HCT116 (cell line): ENCODE measurements at regions not wholly inside any gene's neighbourhood (a gene's known extent, or its start where the extent isn't known, plus 50 kb on each side); places are given as distances from the start of the nearest gene placed in this dataset.

Source experiments
- ATAC-seq: fragments of 200-7000 bp; cut with Tn5 transposase; 2 replicates; pipeline ENCODE4 v1.9.1; 2020; ENCODE audit warnings: mild to moderate bottlenecking, moderate library complexity
- BruUV-seq: library from RNA; stranded (reverse); fragments of 400-500 nt; replicated peaks from 2 replicates; lab custom pipeline; 2021; lab: Mats Ljungman, UMichigan
- CTCF ChIA-PET: fragments of 300-600 bp; sonication (Branson Sonifier 250); formaldehyde crosslinking; loops from one replicate; lab custom pipeline; 2021; ENCODE audit warnings: antibody characterized with exemption; lab: Charles Lee
- POLR2A ChIA-PET: fragments of 300-600, 350-600 bp; sonication (Branson Sonifier 250); formaldehyde crosslinking; loops from one replicate; lab custom pipeline; 2021; ENCODE audit warnings: antibody characterized with exemption; lab: Charles Lee
- RAD21 ChIA-PET, 2 experiments: fragments of 300-600 bp; sonication (Branson Sonifier 250); formaldehyde crosslinking; loops; one replicate each; lab custom pipeline; 2023; ENCODE audit warnings: low total read pairs in 2 of 2; ENCODE audit not compliant: uncharacterized antibody in 2 of 2, unreplicated experiment in 2 of 2, low non-redundant PET in 1 of 2; lab: Charles Lee
- DNase-seq: peaks from one replicate; pipeline ENCODE4 v3.0.0-alpha.2; 2010; ENCODE audit warnings: low read depth, low spot score
- H2AFZ ChIP-seq: fragments of 200-600 bp; shearing (Covaris generic), sonication (generic); 2 replicates; pipeline ENCODE4 v1.6.1; 2017; ENCODE audit warnings: low read depth, mixed run types, mixed read lengths, antibody characterized with exemption, low read length; ENCODE audit not compliant: poor library complexity, severe bottlenecking
- H3K27ac ChIP-seq: 2 replicates; pipeline ENCODE4 v1.5.1; 2012; ENCODE audit warnings: low read depth, low read length
- H3K27me3 ChIP-seq: fragments of 200-600 bp; sonication (generic); 2 replicates; pipeline ENCODE4 v1.6.1; 2016; ENCODE audit warnings: mixed run types, low read length, mixed read lengths; ENCODE audit not compliant: insufficient read depth
- H3K36me3 ChIP-seq, 2 experiments: fragments of 200-500 bp in 1 of 2; fragments of 200-600 bp in 1 of 2; sonication (Bioruptor generic) in 1 of 2; sonication (generic) in 1 of 2; 2 replicates each; pipeline versions ENCODE4 v1.5.1 to v1.6.1; 2014 to 2016; ENCODE audit warnings: low read length in 2 of 2, inconsistent platforms in 1 of 2, mixed read lengths in 1 of 2, mixed run types in 1 of 2; ENCODE audit not compliant: insufficient read depth in 2 of 2, control insufficient read depth in 1 of 2
- H3K4me1 ChIP-seq, 2 experiments: fragments of 200-600 bp in 1 of 2; sonication (generic) in 1 of 2; 2 replicates each; pipeline versions ENCODE4 v1.5.1 to v1.6.1; 2012 to 2017; ENCODE audit warnings: low read length in 2 of 2, inconsistent platforms in 1 of 2, mild to moderate bottlenecking in 1 of 2, mixed read lengths in 1 of 2, mixed run types in 1 of 2, moderate library complexity in 1 of 2; ENCODE audit not compliant: insufficient read depth in 2 of 2, control insufficient read depth in 1 of 2
- H3K4me2 ChIP-seq: fragments of 200-600 bp; sonication (generic); 2 replicates; pipeline ENCODE4 v1.6.1; 2017; ENCODE audit warnings: mixed run types, low read length, mixed read lengths
- H3K4me3 ChIP-seq, 2 experiments: fragments of 200-600 bp in 1 of 2; sonication (generic) in 1 of 2; replicated peaks in 1 of 2; 2 replicates each; pipeline ENCODE4 v1.5.1; 2011 to 2016; ENCODE audit warnings: low read length in 2 of 2, control low read depth in 1 of 2, low read depth in 1 of 2, mild to moderate bottlenecking in 1 of 2, mixed read lengths in 1 of 2, mixed run types in 1 of 2
- H3K79me2 ChIP-seq: fragments of 200-600 bp; sonication (generic); 2 replicates; pipeline ENCODE4 v1.6.1; 2017; ENCODE audit warnings: mild to moderate bottlenecking, mixed run types, low read length, moderate library complexity, mixed read lengths; ENCODE audit not compliant: insufficient read depth
- H3K9ac ChIP-seq: fragments of 200-600 bp; sonication (generic); 2 replicates; pipeline ENCODE4 v1.6.1; 2016; ENCODE audit warnings: low read length, mixed read lengths
- H3K9me2 ChIP-seq: fragments of 200-600 bp; sonication (generic), shearing (Covaris generic); 2 replicates; pipeline ENCODE4 v1.6.1; 2017; ENCODE audit warnings: mixed run types, mild to moderate bottlenecking, moderate library complexity; ENCODE audit not compliant: insufficient read depth
- H3K9me3 ChIP-seq, 2 experiments: fragments of 200-500 bp in 1 of 2; fragments of 200-600 bp in 1 of 2; sonication (Bioruptor generic) in 1 of 2; sonication (generic) in 1 of 2; 2 replicates each; pipeline ENCODE4 v1.6.1; 2014 to 2017; ENCODE audit warnings: low read length in 2 of 2, mixed read lengths in 2 of 2, inconsistent platforms in 1 of 2, low read depth in 1 of 2, mild to moderate bottlenecking in 1 of 2, mixed run types in 1 of 2, moderate library complexity in 1 of 2; ENCODE audit not compliant: control insufficient read depth in 1 of 2, insufficient read depth in 1 of 2
- H4K20me1 ChIP-seq: fragments of 200-600 bp; sonication (generic), shearing (Covaris generic); 2 replicates; pipeline ENCODE4 v1.6.1; 2017; ENCODE audit warnings: mixed run types, mild to moderate bottlenecking, moderate library complexity; ENCODE audit not compliant: insufficient read depth
- CBX3 ChIP-seq: IDR thresholded peaks from 2 replicates; pipeline ENCODE4 v1.6.1; 2012; ENCODE audit warnings: low read depth
- CEBPB ChIP-seq: IDR thresholded peaks from 2 replicates; pipeline ENCODE4 v1.6.1; 2012; ENCODE audit warnings: low read depth
- EGR1 ChIP-seq: IDR thresholded peaks from 2 replicates; pipeline ENCODE4 v1.6.1; 2012; ENCODE audit warnings: low read depth
- EZH2 ChIP-seq: fragments of 200-600 bp; sonication (generic); IDR thresholded peaks from 2 replicates; pipeline ENCODE4 v1.6.1; 2017; ENCODE audit warnings: antibody characterized with exemption, mixed run types
- JUND ChIP-seq: IDR thresholded peaks from 2 replicates; pipeline ENCODE4 v1.6.1; 2012
- MAX ChIP-seq: IDR thresholded peaks from 2 replicates; pipeline ENCODE4 v1.6.1; 2012
- RAD21 ChIP-seq: IDR thresholded peaks from 2 replicates; pipeline ENCODE4 v1.6.1; 2012; ENCODE audit warnings: low read depth, mild to moderate bottlenecking
- REST ChIP-seq: IDR thresholded peaks from 2 replicates; pipeline ENCODE4 v1.6.1; 2012; ENCODE audit warnings: low read depth
- SIN3A ChIP-seq: IDR thresholded peaks from 2 replicates; pipeline ENCODE4 v1.6.1; 2012; ENCODE audit warnings: low read depth
- SRF ChIP-seq: IDR thresholded peaks from 2 replicates; pipeline ENCODE4 v1.6.1; 2012; ENCODE audit warnings: low read depth
- TCF7L2 ChIP-seq: IDR thresholded peaks from 2 replicates; pipeline ENCODE4 v1.7.0; 2011; ENCODE audit warnings: borderline replicate concordance, inconsistent platforms; ENCODE audit not compliant: insufficient read depth, insufficient read length; ENCODE audit errors: extremely low read depth
- YY1 ChIP-seq: IDR thresholded peaks from 2 replicates; pipeline ENCODE4 v1.6.1; 2011; ENCODE audit warnings: low read length, low read depth, moderate library complexity, mild to moderate bottlenecking; ENCODE audit not compliant: insufficient replicate concordance; ENCODE audit errors: extremely low read depth
- ZBTB33 ChIP-seq: IDR thresholded peaks from 2 replicates; pipeline ENCODE4 v1.6.1; 2011; ENCODE audit warnings: mild to moderate bottlenecking, low read length, moderate library complexity; ENCODE audit not compliant: insufficient replicate concordance; ENCODE audit errors: extremely low read depth
- ZFX ChIP-seq: fragments of 450-650 bp; IDR thresholded peaks from 2 replicates; pipeline ENCODE4 v1.6.1; 2017
- ZNF274 ChIP-seq: fragments of 200-500 bp; sonication (Bioruptor generic); IDR thresholded peaks from 2 replicates; pipeline ENCODE4 v1.6.1; 2014; ENCODE audit warnings: mild to moderate bottlenecking, low read depth, low read length, inconsistent platforms
- intact Hi-C: fragments of 100-400 bp; cut with micrococcal nuclease; formaldehyde crosslinking; loops from 2 replicates; pipeline ENCODE4 v1.10.0; 2022
- TF ChIP-seq, protein P1 (sequence below): IDR thresholded peaks from 2 replicates; pipeline ENCODE4 v1.6.1; 2012
- TF ChIP-seq, protein P2 (sequence below), 3 experiments: fragments of 200-600 bp in 1 of 3; sonication (generic) in 1 of 3; IDR thresholded peaks in 2 of 3; conservative IDR thresholded peaks in 1 of 3; 2 replicates each; pipeline ENCODE4 v1.5.1; 2012 to 2017; ENCODE audit warnings: low read depth in 2 of 3, low read length in 2 of 3, antibody characterized with exemption in 1 of 3, borderline replicate concordance in 1 of 3, control low read depth in 1 of 3, mild to moderate bottlenecking in 1 of 3, mixed read lengths in 1 of 3, mixed run types in 1 of 3, moderate library complexity in 1 of 3; ENCODE audit not compliant: insufficient read depth in 1 of 3

GRCh38 chr2:16255120-16255519 lies 314.8 kb downstream of the MYCN start (continued):
- TF ChIP-seq ZFX: no peak
- no peak for TF ChIP-seq TCF7L2

GRCh38 chr2:16254356-16254965 lies 314.1 kb downstream of the MYCN start:
- Histone ChIP-seq H3K4me1 (no peaks in the 10 kb centered on the region), H3K4me3 (no peak overlapping the region), H3K9me2 (no peaks in the 10 kb centered on the region), H3K27ac (no peak overlapping the region), H3K79me2 (no peaks in the 10 kb centered on the region)
- CTCF ChIA-PET: no interaction called here
- no peak for DNase-seq
- no TSS peak for BruUV-seq
- TF ChIP-seq JUND: no peak
- TF ChIP-seq EZH2: no peak
- TF ChIP-seq, protein P1, sequence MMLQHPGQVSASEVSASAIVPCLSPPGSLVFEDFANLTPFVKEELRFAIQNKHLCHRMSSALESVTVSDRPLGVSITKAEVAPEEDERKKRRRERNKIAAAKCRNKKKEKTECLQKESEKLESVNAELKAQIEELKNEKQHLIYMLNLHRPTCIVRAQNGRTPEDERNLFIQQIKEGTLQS: no peak
- no peak for TF ChIP-seq YY1
- TF ChIP-seq, protein P2, sequence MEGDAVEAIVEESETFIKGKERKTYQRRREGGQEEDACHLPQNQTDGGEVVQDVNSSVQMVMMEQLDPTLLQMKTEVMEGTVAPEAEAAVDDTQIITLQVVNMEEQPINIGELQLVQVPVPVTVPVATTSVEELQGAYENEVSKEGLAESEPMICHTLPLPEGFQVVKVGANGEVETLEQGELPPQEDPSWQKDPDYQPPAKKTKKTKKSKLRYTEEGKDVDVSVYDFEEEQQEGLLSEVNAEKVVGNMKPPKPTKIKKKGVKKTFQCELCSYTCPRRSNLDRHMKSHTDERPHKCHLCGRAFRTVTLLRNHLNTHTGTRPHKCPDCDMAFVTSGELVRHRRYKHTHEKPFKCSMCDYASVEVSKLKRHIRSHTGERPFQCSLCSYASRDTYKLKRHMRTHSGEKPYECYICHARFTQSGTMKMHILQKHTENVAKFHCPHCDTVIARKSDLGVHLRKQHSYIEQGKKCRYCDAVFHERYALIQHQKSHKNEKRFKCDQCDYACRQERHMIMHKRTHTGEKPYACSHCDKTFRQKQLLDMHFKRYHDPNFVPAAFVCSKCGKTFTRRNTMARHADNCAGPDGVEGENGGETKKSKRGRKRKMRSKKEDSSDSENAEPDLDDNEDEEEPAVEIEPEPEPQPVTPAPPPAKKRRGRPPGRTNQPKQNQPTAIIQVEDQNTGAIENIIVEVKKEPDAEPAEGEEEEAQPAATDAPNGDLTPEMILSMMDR (IDR thresholded peaks at IDR 0.05 in 2 of 3, conservative IDR thresholded peaks at IDR 0.05 in 1 of 3; ENCODE audit: borderline replicate concordance in 1 of 3, insufficient read depth in 1 of 3, low read depth in 2 of 3, low read length in 2 of 3): no peak
- no peak for TF ChIP-seq MAX
- no peak for TF ChIP-seq ZBTB33
- TF ChIP-seq CBX3: no peak
- no peak for TF ChIP-seq REST
- no peak for TF ChIP-seq CEBPB
- TF ChIP-seq ZNF274: no peak
- no peak for TF ChIP-seq EGR1
- TF ChIP-seq SRF: no peak
- TF ChIP-seq SIN3A: no peak
- TF ChIP-seq RAD21: no peak
- TF ChIP-seq, all 23 proteins: peak for 0
- ChIA-PET POLR2A (no interaction called here), RAD21 (no interaction called here)
- Histone ChIP-seq H3K27me3 (peaks cover 15% of the 10 kb centered on the region; the same call in 1 of the 2 replicates), H3K4me2 (no peak overlapping the region), H3K9ac (no peak overlapping the region), H2AFZ (no peak overlapping the region), H3K9me3 (no peaks in the 10 kb centered on the region), H4K20me1 (no peaks in the 10 kb centered on the region), H3K36me3 (no peaks in the 10 kb centered on the region)
- ATAC-seq: no peak
- intact Hi-C loops: no loop called here
